SW480 (cell line): ENCODE measurements at regions not wholly inside any gene's neighbourhood (a gene's known extent, or its start where the extent isn't known, plus 50 kb on each side); places are given as distances from the start of the nearest gene placed in this dataset.
A peak's percentile ranks its signal among the peaks of the same experiment; 100 is the strongest.
"Not testable (repeated sequence)": the region's sequence is repeated elsewhere in the genome, so short reads cannot be mapped to it uniquely, and the experiment has no call there.

Experiments used
- DNase-seq: peaks from one replicate; pipeline ENCODE4 v3.0.0-alpha.2; 2016; ENCODE audit warnings: low spot score

GRCh38 chr18:10249270-10249669 lies 205.2 kb upstream of the APCDD1 start:
- no peak for DNase-seq

- DNase-seq: no peak
Measured at GRCh38 chr18:10249801-10250200, 204.6 kb upstream of the APCDD1 start.

DNA sequence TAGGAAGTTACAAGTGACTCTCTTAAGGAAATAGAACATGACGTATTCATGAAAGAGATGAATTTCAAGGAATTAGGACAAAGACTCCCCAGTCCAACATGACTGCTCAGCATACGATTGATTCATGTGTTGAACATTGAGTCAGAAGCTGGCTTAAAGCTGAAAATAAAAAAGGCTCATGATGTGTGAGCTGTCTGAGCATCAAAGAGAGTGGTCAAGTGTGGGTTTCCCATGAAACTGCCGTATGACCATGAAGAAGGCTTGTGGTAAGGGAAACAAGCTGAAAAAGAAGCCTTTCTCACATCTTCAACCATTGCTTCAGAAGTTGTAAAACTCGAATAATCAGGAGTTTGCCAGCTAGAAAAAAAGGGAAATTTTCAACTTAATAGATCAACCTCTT lies 201.9 kb upstream of the APCDD1 start:
- peak; percentile 49 for DNase-seq

DNA sequence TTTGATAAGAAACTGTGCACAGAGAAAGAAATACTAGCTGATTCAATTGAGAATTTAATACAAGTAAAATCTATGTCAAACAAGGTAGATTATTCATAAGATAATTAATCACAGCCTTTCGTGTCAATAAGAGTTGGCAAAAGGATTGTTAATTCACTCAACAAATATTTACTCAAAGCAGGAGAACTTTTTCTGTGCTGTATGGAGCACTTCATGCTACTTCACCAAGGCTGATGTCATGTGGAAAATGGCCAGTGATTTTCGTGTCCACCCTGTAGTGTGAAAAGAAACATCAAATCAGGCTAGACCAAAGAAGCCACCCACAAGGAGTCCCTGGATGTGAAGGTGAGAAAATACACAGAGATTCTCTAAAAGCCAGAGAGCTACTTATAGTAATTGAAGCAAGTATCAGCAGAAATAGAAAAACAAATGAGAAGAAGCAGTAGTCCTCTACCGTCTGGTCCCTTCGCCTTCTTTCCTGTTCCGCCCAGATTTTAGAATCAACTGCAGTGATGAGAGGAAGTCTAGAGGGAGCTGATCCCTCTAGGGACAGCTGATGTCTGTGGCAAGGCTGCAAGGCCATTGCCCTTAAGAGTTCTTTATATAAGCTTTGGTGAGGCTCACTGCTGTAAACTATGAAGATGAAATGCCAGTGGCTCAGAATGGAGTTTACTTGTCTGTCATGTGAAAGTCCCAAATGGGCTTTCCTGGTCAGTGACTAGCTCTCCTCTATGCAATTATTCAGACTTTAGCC lies 201.3 kb upstream of the APCDD1 start:
- DNase-seq: no peak

GRCh38 chr18:10256276-10256675 lies 198.2 kb upstream of the APCDD1 start:
- DNase-seq: not testable (repeated sequence)

DNA sequence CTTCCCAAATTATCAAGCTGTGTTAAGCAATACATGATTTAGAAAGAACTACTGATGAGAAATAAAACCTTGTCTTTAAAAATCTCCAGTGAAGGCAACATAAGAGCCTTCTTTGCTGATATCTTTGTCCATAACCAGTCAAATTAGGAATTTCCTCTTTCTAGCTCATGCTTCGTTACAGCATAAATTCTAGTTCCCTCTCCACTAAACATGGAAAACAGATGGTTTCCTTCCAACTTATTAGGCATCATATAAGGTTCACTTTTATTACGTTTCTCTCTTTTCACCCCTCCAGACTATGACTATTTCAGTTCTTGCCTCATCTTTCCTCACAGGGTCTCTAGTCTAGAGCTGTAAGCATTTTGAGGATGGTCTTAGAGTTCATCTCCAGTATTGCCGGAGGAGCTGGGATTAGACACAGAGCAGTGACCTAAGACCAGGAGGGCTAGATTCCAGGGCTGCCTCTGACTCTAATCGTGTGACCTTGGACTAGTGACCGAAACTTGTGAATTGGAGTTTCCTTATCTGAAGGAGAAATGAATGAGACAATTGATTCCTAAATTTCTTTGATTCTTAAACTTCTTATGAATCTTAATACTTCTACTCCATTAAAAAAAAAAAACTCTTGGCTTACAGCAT lies 195.5 kb upstream of the APCDD1 start:
- no peak for DNase-seq

DNA sequence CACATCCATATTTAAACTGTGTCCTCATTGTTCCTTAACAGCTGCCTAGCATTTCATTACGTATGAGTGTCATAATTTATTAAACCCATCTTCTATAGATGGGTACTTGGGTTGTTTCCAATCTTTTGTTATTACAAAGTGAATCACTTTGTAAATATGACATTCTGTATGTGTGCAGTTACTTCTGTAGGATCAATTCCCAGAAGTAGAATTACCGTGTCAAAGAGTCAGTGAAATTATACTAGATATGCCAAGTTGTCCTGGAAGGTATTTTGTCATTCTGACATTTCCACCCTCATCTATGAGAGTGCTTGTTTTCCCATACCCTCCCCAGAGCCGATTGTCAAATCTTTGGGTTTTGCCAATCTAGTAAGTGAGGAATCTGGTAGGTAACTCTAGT lies 194.5 kb upstream of the APCDD1 start:
- DNase-seq: no peak

- DNase-seq: peak; percentile 54
Measured at GRCh38 chr18:10261344-10262276, 192.8 kb upstream of the APCDD1 start.

DNA sequence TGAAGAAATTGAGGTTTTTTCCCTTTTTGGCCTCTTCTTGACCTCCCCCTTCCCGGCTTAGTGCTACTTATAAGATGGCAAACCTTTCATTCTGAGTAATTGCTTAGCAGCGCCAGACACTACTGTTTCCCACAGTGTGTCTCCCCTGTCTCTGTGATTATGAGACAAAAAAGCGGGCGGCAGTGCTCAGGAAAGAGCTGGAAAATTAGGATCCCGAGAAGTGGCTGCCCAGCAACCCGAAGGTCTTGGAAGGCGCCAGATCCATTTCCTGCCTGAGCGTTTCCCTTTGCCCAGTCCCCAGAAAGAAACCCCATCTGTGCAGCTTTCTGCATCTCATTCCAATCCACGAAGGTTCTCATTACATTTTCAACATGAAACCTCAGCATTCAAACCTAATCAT lies 191.9 kb upstream of the APCDD1 start:
- no peak for DNase-seq

DNA sequence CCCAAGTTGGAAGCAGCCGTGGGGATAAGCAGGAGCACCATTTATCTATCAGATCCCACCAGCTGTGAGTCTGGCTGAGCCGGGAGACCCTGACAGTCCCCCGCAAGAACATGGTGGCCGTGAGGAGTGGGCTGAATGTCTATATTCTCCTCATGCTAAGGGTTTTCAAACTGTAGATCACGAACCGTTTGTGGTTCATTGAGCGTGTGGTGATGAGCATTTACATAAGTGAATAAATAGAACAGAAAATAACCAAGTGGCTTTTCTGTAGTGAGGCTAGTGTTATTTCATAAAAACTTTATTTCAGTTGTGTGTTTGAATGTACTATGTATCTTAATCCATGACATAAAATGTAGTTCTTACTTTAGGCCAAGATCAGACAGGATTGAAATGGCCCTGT lies 190.2 kb upstream of the APCDD1 start:
- DNase-seq: no peak

DNA sequence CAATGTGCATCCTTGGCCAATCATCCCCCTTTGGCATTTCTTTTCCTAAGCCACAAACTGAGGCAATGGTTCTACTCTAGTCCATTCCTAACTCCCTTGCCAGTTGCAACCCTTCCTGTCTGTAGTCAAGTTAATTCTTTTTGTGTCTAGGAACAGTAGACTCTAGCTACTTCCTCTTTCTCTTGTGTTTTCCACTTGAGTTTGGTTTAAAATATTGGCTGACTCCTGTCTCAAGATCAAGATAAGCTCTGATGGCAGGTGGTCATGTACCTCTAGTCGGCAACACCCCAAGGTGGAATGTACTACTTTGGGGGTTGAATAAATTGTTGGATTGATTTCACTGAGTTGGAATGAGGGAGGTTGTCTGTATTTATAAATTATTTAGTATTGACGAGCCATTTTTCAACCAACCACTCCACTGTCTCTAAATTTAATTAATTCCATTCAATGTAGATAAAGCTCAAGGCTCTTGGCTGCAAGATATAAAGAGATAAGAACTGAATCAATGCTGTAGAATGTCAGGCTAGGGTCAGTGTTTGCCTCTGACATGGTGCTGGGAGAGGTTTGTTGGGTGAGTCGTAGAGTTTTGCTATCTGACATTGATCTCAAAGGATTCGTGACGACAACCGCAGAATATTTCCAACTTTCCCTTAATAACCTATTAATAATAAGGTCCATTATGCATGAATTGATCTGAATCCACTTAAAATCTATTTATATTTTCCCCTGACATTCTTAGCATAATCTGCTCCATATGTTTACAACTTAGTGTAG lies 188.7 kb upstream of the APCDD1 start:
- DNase-seq: no peak

- DNase-seq: no peak
Measured at GRCh38 chr18:10266334-10266590, 188.2 kb upstream of the APCDD1 start.

DNA sequence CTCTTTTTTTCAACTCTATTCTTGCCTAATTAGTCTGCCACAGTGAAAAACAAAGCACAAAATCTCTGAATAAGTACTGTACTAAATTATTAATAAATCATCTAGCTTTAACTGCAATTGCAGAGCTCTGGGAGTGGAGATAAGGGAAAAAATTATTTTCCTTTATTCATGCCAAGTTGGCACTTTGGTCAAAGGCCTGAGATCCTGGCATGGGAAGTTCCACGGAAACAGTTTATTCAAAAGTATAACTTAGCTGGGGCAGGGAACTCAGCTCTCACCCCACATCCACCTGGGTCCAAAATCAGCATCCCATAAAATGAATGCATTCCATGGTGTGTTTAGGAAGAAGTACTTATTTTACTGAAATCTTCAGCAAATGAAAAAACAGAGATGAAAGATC lies 185.2 kb upstream of the APCDD1 start:
- no peak for DNase-seq

GRCh38 chr18:10270151-10270571 lies 184.3 kb upstream of the APCDD1 start:
- DNase-seq: no peak

DNA sequence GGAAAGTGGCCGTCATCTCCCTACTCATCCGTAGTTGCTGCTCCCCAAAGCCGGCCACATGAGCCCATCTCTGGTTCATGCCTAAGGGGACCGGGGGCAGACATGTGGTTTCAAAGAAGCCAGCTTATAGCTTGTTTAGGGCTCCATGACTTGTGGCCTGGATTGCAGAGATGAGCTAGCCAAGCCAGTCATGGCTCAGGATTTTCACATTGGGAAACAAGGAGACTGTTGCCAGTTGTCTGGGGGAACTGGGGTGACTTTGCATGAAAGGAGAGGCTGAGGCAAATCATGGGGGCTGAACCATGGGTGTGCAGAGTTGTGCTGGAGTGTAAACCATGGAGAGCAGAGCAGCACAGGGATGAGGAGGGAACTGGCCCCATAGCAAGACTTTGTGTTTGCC lies 183.0 kb upstream of the APCDD1 start:
- no peak for DNase-seq

DNA sequence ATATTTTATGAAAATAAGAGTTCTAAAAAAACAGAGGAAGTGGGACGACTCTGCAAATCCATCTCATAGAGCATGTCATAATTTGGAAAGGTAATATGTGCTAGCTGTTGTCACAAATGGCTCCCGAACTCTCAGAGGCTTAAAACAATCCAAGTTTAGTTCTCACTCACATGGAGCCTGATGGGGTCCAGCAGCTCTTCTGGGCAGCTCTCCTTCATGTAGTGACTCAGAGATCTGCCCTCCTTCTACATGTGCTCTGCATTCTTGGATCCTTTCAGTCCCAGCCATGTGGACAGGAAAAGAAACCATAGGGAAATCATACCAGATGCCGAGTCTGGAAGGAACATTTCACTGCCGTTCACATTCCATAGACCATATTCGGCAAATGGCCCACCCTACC lies 180.1 kb upstream of the APCDD1 start:
- DNase-seq: no peak

DNA sequence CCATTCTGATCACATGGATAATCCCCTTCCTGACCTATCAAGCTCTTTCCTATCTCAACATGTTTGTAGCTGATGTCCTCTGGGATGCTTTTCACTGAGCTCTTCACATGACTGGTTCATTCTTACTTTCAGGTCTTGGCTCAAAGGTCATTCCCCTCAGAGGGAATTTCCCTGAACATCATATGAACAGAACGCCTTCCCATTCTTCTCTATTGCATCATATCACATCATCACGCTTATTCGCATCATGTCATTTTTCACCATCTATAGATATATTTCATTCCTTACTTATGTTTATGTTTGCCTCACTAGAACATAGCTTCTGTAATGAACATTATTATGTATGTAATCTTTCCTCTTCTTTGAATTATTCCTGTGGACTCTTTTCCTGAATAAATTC lies 178.9 kb upstream of the APCDD1 start:
- no peak for DNase-seq

- DNase-seq: no peak
Measured at GRCh38 chr18:10278265-10278664, 176.2 kb upstream of the APCDD1 start.

GRCh38 chr18:10279471-10279870 lies 175.0 kb upstream of the APCDD1 start:
- no peak for DNase-seq

DNA sequence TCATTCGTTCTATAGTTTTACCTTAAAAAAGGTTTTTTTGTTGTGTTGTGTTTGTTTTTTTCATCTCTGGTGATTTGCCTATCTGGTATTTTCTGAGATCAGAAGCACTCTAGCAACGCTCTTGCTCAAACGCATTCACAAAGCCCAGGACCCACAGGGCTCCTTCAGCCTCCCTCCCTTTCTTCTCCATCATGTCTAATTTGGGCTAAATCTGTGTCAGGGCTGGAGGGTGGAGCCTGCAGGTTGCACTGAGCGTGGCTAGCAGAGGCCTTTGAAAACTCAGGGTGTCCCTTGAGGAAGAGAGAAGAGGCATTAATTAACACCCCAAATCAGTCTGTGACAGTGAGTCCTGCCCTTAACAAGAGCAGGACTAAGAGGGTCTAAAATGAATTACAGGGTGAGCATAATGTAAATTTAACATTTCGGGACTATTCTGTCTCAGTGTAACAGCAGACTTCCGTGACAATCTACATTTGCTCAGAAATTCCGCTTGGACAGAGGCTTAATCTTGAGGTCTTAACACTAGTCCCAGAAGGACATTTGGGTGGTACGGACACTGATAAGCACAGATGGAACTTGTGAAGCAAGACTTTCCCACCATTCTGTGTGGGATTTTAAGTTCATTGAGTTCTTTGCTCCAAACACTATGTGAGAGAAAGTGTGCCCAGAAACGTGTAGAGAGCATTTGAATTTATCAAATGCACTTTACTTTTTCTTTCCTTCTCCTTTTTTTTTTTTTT lies 174.4 kb upstream of the APCDD1 start:
- DNase-seq: no peak

DNA sequence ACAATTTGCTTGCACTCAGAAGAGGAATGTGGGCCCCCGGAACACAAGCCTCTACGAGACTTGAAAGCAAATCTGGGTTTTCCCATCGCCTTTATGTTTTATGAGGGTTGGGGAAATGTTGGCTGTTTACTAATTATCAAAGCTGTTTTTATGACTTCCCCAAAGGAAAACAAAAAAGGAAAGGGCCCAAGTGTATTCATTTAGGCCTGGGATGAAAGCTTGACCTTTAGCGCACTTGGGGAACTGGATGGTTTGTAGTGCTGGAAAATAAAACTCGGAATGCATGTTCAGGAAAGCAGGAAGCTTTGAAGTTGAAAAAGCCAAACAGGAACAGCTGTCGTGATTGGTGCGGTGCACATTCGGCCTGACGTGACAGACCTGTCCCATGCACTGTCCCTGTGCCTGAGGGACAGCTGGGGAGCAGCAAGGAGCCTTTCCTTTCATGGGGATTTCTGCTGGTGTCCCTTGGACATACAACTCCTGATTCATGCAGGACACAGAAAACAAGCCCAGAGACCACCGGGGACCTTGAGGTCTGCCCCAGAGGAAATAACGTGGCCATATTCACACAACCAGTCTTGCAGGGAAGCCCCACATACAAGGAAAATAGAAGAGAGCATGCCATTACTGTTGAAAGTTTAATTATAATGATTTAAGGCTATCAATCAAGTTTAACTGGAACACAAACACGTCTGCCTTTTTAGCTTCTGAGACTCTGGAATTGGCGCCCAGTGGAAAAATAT lies 169.7 kb upstream of the APCDD1 start:
- DNase-seq: peak; percentile 99
